H1 (cell line): ENCODE measurements at regions not wholly inside any gene's neighbourhood (a gene's known extent, or its start where the extent isn't known, plus 50 kb on each side); places are given as distances from the start of the nearest gene placed in this dataset.

ENCODE experiments used
- CTCF ChIA-PET: fragments of 300-600 bp; sonication (Branson Sonifier 250); formaldehyde crosslinking; loops from one replicate; lab custom pipeline; 2021; ENCODE audit not compliant: partially characterized antibody; lab: Charles Lee
- POLR2A ChIA-PET: fragments of 300-600 bp; sonication (Branson Sonifier 250); formaldehyde crosslinking; loops from one replicate; lab custom pipeline; 2021; ENCODE audit warnings: inconsistent platforms; ENCODE audit not compliant: partially characterized antibody; lab: Charles Lee
- DNase-seq, 2 experiments: peaks; one replicate each; pipeline versions ENCODE4 v3.0.0 to v3.0.0-alpha.2; 2010 to 2022; ENCODE audit warnings: low spot score in 2 of 2, low read depth in 1 of 2, mixed read lengths in 1 of 2
- FAIRE-seq: peaks from 2 replicates; lab custom pipeline; 2011; peaks lifted over from hg19 to GRCh38; lab: Jason Lieb, UNC
- H2AFZ ChIP-seq: 2 replicates; pipeline ENCODE4 v1.8.1; 2012; ENCODE audit warnings: low read length, inconsistent platforms
- H2AK5ac ChIP-seq: 2 replicates; pipeline ENCODE4 v1.6.1; 2013; ENCODE audit warnings: low read depth, low read length
- H2BK120ac ChIP-seq: replicated peaks from 2 replicates; pipeline ENCODE3; 2013; ENCODE audit warnings: low read depth, low read length, inconsistent platforms
- H2BK12ac ChIP-seq: 2 replicates; pipeline ENCODE4 v1.6.1; 2013; ENCODE audit warnings: low read depth, low read length
- H2BK15ac ChIP-seq: 2 replicates; pipeline ENCODE4 v1.6.1; 2013; ENCODE audit warnings: low read length
- H2BK20ac ChIP-seq: 2 replicates; pipeline ENCODE4 v1.6.1; 2013; ENCODE audit warnings: low read length
- H2BK5ac ChIP-seq: 2 replicates; pipeline ENCODE4 v1.6.1; 2013; ENCODE audit warnings: low read depth, low read length
- H3K14ac ChIP-seq: 2 replicates; pipeline ENCODE4 v1.6.1; 2013; ENCODE audit warnings: inconsistent platforms; ENCODE audit not compliant: insufficient read length
- H3K18ac ChIP-seq: 2 replicates; pipeline ENCODE4 v1.6.1; 2013; ENCODE audit warnings: low read length; ENCODE audit errors: extremely low read depth
- H3K23ac ChIP-seq: 2 replicates; pipeline ENCODE4 v1.6.1; 2013; ENCODE audit warnings: inconsistent platforms; ENCODE audit not compliant: insufficient read length
- H3K23me2 ChIP-seq: 2 replicates; pipeline ENCODE4 v1.6.1; 2013; ENCODE audit warnings: low read depth, low read length
- H3K27ac ChIP-seq: 2 replicates; pipeline ENCODE4 v1.6.1; 2011; ENCODE audit warnings: low read depth, low read length, inconsistent platforms
- H3K27me3 ChIP-seq, 4 experiments: replicated peaks in 1 of 4; 1 replicate in 1 of 4; 2 replicates in 3 of 4; pipeline versions ENCODE4 v1.6.1 to v1.8.1; 2011 to 2013; ENCODE audit warnings: low read length in 3 of 4, mild to moderate bottlenecking in 3 of 4, inconsistent platforms in 2 of 4, mixed read lengths in 2 of 4, moderate library complexity in 1 of 4; ENCODE audit not compliant: control insufficient read depth in 3 of 4, insufficient read depth in 3 of 4; ENCODE audit errors: extremely low read depth in 1 of 4
- H3K36me3 ChIP-seq, 4 experiments: 2 replicates each; pipeline versions ENCODE4 v1.6.1 to v1.8.1; 2011 to 2013; ENCODE audit warnings: mild to moderate bottlenecking in 4 of 4, low read length in 3 of 4, moderate library complexity in 2 of 4, control low read depth in 1 of 4, inconsistent platforms in 1 of 4; ENCODE audit not compliant: insufficient read depth in 4 of 4, control insufficient read depth in 2 of 4
- H3K4ac ChIP-seq: replicated peaks from 2 replicates; pipeline ENCODE3; 2013; ENCODE audit warnings: low read length, low read depth, mixed read lengths, inconsistent platforms; ENCODE audit not compliant: insufficient read length
- H3K4me1 ChIP-seq, 4 experiments: replicated peaks in 1 of 4; 1 replicate in 1 of 4; 2 replicates in 3 of 4; pipeline versions ENCODE4 v1.6.1 to v1.8.1; 2011 to 2013; ENCODE audit warnings: low read length in 3 of 4, inconsistent platforms in 2 of 4, mixed read lengths in 1 of 4; ENCODE audit not compliant: insufficient read depth in 4 of 4, control insufficient read depth in 3 of 4
- H3K4me2 ChIP-seq, 2 experiments: 2 replicates each; pipeline versions ENCODE4 v1.6.1 to v1.8.1; 2011 to 2013; ENCODE audit warnings: low read depth in 2 of 2, low read length in 2 of 2, control low read depth in 1 of 2, inconsistent platforms in 1 of 2, mild to moderate bottlenecking in 1 of 2; ENCODE audit not compliant: insufficient read depth in 1 of 2
- H3K4me3 ChIP-seq, 4 experiments: fragments of 200-600, 300-600 bp in 1 of 4; sonication (generic), shearing (Covaris generic), sonication (Bioruptor Twin) in 1 of 4; 2 replicates each; pipeline versions ENCODE4 v1.5.1 to v1.8.1; 2011 to 2016; ENCODE audit warnings: low read length in 4 of 4, low read depth in 3 of 4, control low read depth in 2 of 4, inconsistent platforms in 2 of 4, mild to moderate bottlenecking in 2 of 4, mixed read lengths in 1 of 4, moderate library complexity in 1 of 4; ENCODE audit not compliant: insufficient read depth in 2 of 4; ENCODE audit errors: extremely low read depth in 1 of 4
- H3K56ac ChIP-seq: replicated peaks from 2 replicates; pipeline ENCODE3; 2013; ENCODE audit warnings: low read depth, mild to moderate bottlenecking, mixed read lengths, low read length, inconsistent platforms; ENCODE audit not compliant: insufficient read length
- H3K79me1 ChIP-seq: 2 replicates; pipeline ENCODE4 v1.6.1; 2013; ENCODE audit warnings: low read depth, low read length, control low read depth
- H3K79me2 ChIP-seq, 2 experiments: 2 replicates each; pipeline versions ENCODE4 v1.6.1 to v1.8.1; 2012 to 2013; ENCODE audit warnings: low read length in 2 of 2, mild to moderate bottlenecking in 2 of 2, inconsistent platforms in 1 of 2; ENCODE audit not compliant: insufficient read depth in 2 of 2, control insufficient read depth in 1 of 2
- H3K9ac ChIP-seq, 4 experiments: replicated peaks in 1 of 4; 1 replicate in 1 of 4; 2 replicates in 3 of 4; pipeline versions ENCODE4 v1.6.1 to v1.8.1; 2011 to 2013; ENCODE audit warnings: low read depth in 3 of 4, low read length in 3 of 4, control low read depth in 2 of 4, mild to moderate bottlenecking in 2 of 4, moderate library complexity in 2 of 4, inconsistent platforms in 1 of 4; ENCODE audit errors: extremely low read depth in 1 of 4
- H3K9me3 ChIP-seq, 2 experiments: 2 replicates each; pipeline versions ENCODE4 v1.6.1 to v1.8.1; 2012 to 2013; ENCODE audit warnings: mild to moderate bottlenecking in 2 of 2, moderate library complexity in 2 of 2, control low read depth in 1 of 2, inconsistent platforms in 1 of 2, low read depth in 1 of 2, low read length in 1 of 2, mixed read lengths in 1 of 2; ENCODE audit not compliant: insufficient read depth in 2 of 2
- H4K20me1 ChIP-seq, 2 experiments: replicated peaks in 1 of 2; 2 replicates each; pipeline versions ENCODE3 to v1.8.1; 2011 to 2013; ENCODE audit warnings: inconsistent platforms in 2 of 2, low read length in 2 of 2, mild to moderate bottlenecking in 1 of 2; ENCODE audit not compliant: insufficient read depth in 2 of 2, control insufficient read depth in 1 of 2
- H4K5ac ChIP-seq: 2 replicates; pipeline ENCODE4 v1.6.1; 2013; ENCODE audit warnings: low read length, low read depth, mixed read lengths, inconsistent platforms; ENCODE audit not compliant: insufficient read length
- H4K8ac ChIP-seq: 2 replicates; pipeline ENCODE4 v1.8.0; 2013; ENCODE audit warnings: mild to moderate bottlenecking, moderate library complexity, low read length, inconsistent platforms; ENCODE audit not compliant: insufficient read depth; ENCODE audit errors: extremely low read depth
- H4K91ac ChIP-seq: replicated peaks from 2 replicates; pipeline ENCODE3; 2013; ENCODE audit warnings: low read length, mixed read lengths, inconsistent platforms; ENCODE audit not compliant: insufficient read length
- JUN ChIP-seq: IDR thresholded peaks from 2 replicates; pipeline ENCODE4 v1.6.1; 2011; ENCODE audit warnings: low read depth, mild to moderate bottlenecking, improper control_type of control experiment, low read length
- SP4 ChIP-seq: IDR thresholded peaks from 2 replicates; pipeline ENCODE4 v1.6.1; 2012; ENCODE audit warnings: low read length, inconsistent platforms
- WGBS, 2 experiments: shearing (Covaris generic) in 1 of 2; methylation state at CpG; one replicate each; pipeline versions ENCODE4 v1.1.6 to v1.1.7; 2013 to 2015; ENCODE audit warnings: low lambda C conversion rate in 2 of 2, mixed read lengths in 2 of 2, inconsistent platforms in 1 of 2, low coverage in 1 of 2, missing lambda C conversion rate in 1 of 2; ENCODE audit not compliant: insufficient replicate concordance in 2 of 2, insufficient coverage in 1 of 2, insufficient read length in 1 of 2; ENCODE audit errors: extremely low coverage in 1 of 2, missing lambda C conversion rate in 1 of 2; 5-methylcytosine and 5-hydroxymethylcytosine counted together

DNA sequence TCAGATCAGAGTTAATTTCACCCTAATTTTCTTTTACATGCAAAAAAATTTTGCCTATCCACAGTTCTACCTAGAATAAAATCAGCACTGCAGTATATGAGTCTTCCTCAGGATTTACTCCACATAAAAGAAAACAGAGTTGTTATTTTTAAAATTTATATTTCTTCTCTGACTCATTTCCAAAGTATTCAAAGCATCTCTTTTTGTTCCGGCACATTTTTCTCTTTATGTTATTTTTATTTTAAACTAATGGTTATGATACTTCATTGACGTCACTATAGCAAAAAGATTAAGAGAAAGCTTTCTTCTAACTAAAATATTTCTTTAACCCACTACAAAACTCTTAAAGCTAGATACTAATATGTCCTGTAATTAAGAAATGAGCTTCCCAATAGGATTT lies 590.4 kb downstream of the PRELID2 start:
- H4K20me1 ChIP-seq: no peaks in the 10 kb centered on the region
- no peak overlapping the region for H4K5ac ChIP-seq
- FAIRE-seq (no peak), DNase-seq (no peak)
- 85% methylated on average over 2 of the region's 2 CpGs; no CpG with 5 or more reads in 1 of the 2 experiments for WGBS, 2 experiments
- H3K27me3 ChIP-seq: no peaks in the 10 kb centered on the region
- TF ChIP-seq SP4: no peak
- no peak for TF ChIP-seq JUN
- no peak overlapping the region for H2BK20ac ChIP-seq
- CTCF ChIA-PET: interaction anchor here (0.8 kb wide), 1 partner anchor 436 kb away, joined by 3 read pairs; no protein-coding TSS in a partner anchor
- H3K4me1 ChIP-seq: peaks cover 2 to 6% (median 4%) of the 10 kb centered on the region in 4 experiments; a peak in 5 of 7 replicates
- no peak overlapping the region for H3K9ac ChIP-seq
- no peak overlapping the region for H2BK5ac ChIP-seq
- H2BK120ac ChIP-seq: no peak overlapping the region
- no peak overlapping the region for H3K14ac ChIP-seq
- no peak overlapping the region for H2BK15ac ChIP-seq
- H3K23ac ChIP-seq: no peak overlapping the region
- no peak overlapping the region for H2BK12ac ChIP-seq
- H3K4me3 ChIP-seq: no peak overlapping the region
- no peaks in the 10 kb centered on the region for H3K9me3 ChIP-seq
- H3K27ac ChIP-seq: no peak overlapping the region
- no peak overlapping the region for H4K91ac ChIP-seq
- no peak overlapping the region for H3K18ac ChIP-seq
- no peak overlapping the region for H2AFZ ChIP-seq
- H3K23me2 ChIP-seq: no peaks in the 10 kb centered on the region
- no peak overlapping the region for H3K4ac ChIP-seq
- no peaks in the 10 kb centered on the region for H3K79me2 ChIP-seq
- POLR2A ChIA-PET: no interaction called here
- H2AK5ac ChIP-seq: no peak overlapping the region
- H3K4me2 ChIP-seq: no peak overlapping the region
- no peaks in the 10 kb centered on the region for H3K36me3 ChIP-seq
- H4K8ac ChIP-seq: no peak overlapping the region
- no peaks in the 10 kb centered on the region for H3K79me1 ChIP-seq
- no peak overlapping the region for H3K56ac ChIP-seq
